HG03039 (cell line): ENCODE measurements at regions not wholly inside any gene's neighbourhood (a gene's known extent, or its start where the extent isn't known, plus 50 kb on each side); places are given as distances from the start of the nearest gene placed in this dataset.
"Not testable (repeated sequence)": the region's sequence is repeated elsewhere in the genome, so short reads cannot be mapped to it uniquely, and the experiment has no call there.

Source experiments
- ATAC-seq: cut with Tn5 transposase; IDR thresholded peaks from one replicate; pipeline ENCODE4 v1.9.1; 2021; ENCODE audit warnings: mild to moderate bottlenecking, moderate library complexity; ENCODE audit not compliant: unreplicated experiment

- ATAC-seq = no peak
Measured at GRCh38 chr5:143543358-143544255, 140.1 kb upstream of the NR3C1 start.

GRCh38 chr5:143542798-143543144 lies 139.3 kb upstream of the NR3C1 start:
- ATAC-seq = no peak

GRCh38 chr5:143541943-143542797 lies 138.7 kb upstream of the NR3C1 start:
- ATAC-seq = no peak

- no peak for ATAC-seq
Measured at GRCh38 chr5:143539742-143540141, 136.3 kb upstream of the NR3C1 start.

GRCh38 chr5:143537056-143537455 lies 133.6 kb upstream of the NR3C1 start:
- no peak for ATAC-seq

- no peak for ATAC-seq
Measured at GRCh38 chr5:143536364-143536763, 132.9 kb upstream of the NR3C1 start.

- ATAC-seq = no peak
Measured at GRCh38 chr5:143534761-143535154, 131.3 kb upstream of the NR3C1 start.

GRCh38 chr5:143533978-143534760 lies 130.7 kb upstream of the NR3C1 start:
- no peak for ATAC-seq

GRCh38 chr5:143533475-143533874 lies 130.0 kb upstream of the NR3C1 start:
- ATAC-seq = no peak

- ATAC-seq = no peak
Measured at GRCh38 chr5:143527808-143528207, 124.3 kb upstream of the NR3C1 start.

- ATAC-seq = no peak
Measured at GRCh38 chr5:143525176-143525575, 121.7 kb upstream of the NR3C1 start.

GRCh38 chr5:143524338-143524945 lies 121.0 kb upstream of the NR3C1 start:
- no peak for ATAC-seq

- ATAC-seq = no peak
Measured at GRCh38 chr5:143521846-143522400, 118.4 kb upstream of the NR3C1 start.

GRCh38 chr5:143521141-143521540 lies 117.7 kb upstream of the NR3C1 start:
- ATAC-seq = no peak

- ATAC-seq = not testable (repeated sequence)
Measured at GRCh38 chr5:143519215-143519614, 115.7 kb upstream of the NR3C1 start.

GRCh38 chr5:143517824-143518223 lies 114.3 kb upstream of the NR3C1 start:
- ATAC-seq = not testable (repeated sequence)

GRCh38 chr5:143516249-143516648 lies 112.8 kb upstream of the NR3C1 start:
- ATAC-seq = no peak

- no peak for ATAC-seq
Measured at GRCh38 chr5:143515829-143516228, 112.3 kb upstream of the NR3C1 start.

GRCh38 chr5:143514616-143515335 lies 111.3 kb upstream of the NR3C1 start:
- ATAC-seq = no peak

- no peak for ATAC-seq
Measured at GRCh38 chr5:143513720-143514119, 110.2 kb upstream of the NR3C1 start.
